ENCODE measurements at regions not wholly inside any gene's neighbourhood (a gene's known extent, or its start where the extent isn't known, plus 50 kb on each side); places are given as distances from the start of the nearest gene placed in this dataset.

GRCh38 chr12:41836416-41836815 is 308.3 kb downstream of the GXYLT1 start:
- TF ChIP-seq REST (IDR thresholded peaks at IDR 0.05; ENCODE audit: low read depth) (no peak), CREB1 (IDR thresholded peaks at IDR 0.05; ENCODE audit: low read depth) (no peak), TCF12 (IDR thresholded peaks at IDR 0.05; ENCODE audit: low read depth) (no peak), TEAD4 (IDR thresholded peaks at IDR 0.05) (no peak), ZBTB7A (IDR thresholded peaks at IDR 0.05; ENCODE audit: low read depth) (no peak), YY1 (IDR thresholded peaks at IDR 0.05; ENCODE audit: low read depth) (no peak), EP300 (IDR thresholded peaks at IDR 0.05; ENCODE audit: borderline replicate concordance) (no peak), MAX (IDR thresholded peaks at IDR 0.05) (no peak), TAF1 (IDR thresholded peaks at IDR 0.05; ENCODE audit: low read depth) (no peak), RAD21 (IDR thresholded peaks at IDR 0.05; ENCODE audit: low read depth) (no peak), EGR1 (IDR thresholded peaks at IDR 0.05) (no peak), NFIC (IDR thresholded peaks at IDR 0.05) (no peak), CEBPB (IDR thresholded peaks at IDR 0.05) (no peak), USF1 (IDR thresholded peaks at IDR 0.05) (no peak), FOXM1 (IDR thresholded peaks at IDR 0.05; ENCODE audit: borderline replicate concordance, low read depth) (no peak)

- TF ChIP-seq YY1 (IDR thresholded peaks at IDR 0.05; ENCODE audit: low read depth): no peak
These were observed 309.1 kb downstream of the GXYLT1 start for GRCh38 chr12:41835556-41835955.

GRCh38 chr12:41819948-41820347 is 324.7 kb downstream of the GXYLT1 start:
- TF ChIP-seq TCF12 (IDR thresholded peaks at IDR 0.05; ENCODE audit: low read depth) (no peak), YY1 (IDR thresholded peaks at IDR 0.05; ENCODE audit: low read depth) (no peak), CREB1 (IDR thresholded peaks at IDR 0.05; ENCODE audit: low read depth) (no peak), TAF1 (IDR thresholded peaks at IDR 0.05; ENCODE audit: low read depth) (no peak), MAX (IDR thresholded peaks at IDR 0.05) (no peak), NFIC (IDR thresholded peaks at IDR 0.05) (no peak), TEAD4 (IDR thresholded peaks at IDR 0.05) (no peak), RAD21 (IDR thresholded peaks at IDR 0.05; ENCODE audit: low read depth) (no peak), EGR1 (IDR thresholded peaks at IDR 0.05) (no peak), FOXM1 (IDR thresholded peaks at IDR 0.05; ENCODE audit: borderline replicate concordance, low read depth) (no peak), ZBTB7A (IDR thresholded peaks at IDR 0.05; ENCODE audit: low read depth) (no peak), USF1 (IDR thresholded peaks at IDR 0.05) (no peak), EP300 (IDR thresholded peaks at IDR 0.05; ENCODE audit: borderline replicate concordance) (no peak), REST (IDR thresholded peaks at IDR 0.05; ENCODE audit: low read depth) (no peak), CEBPB (IDR thresholded peaks at IDR 0.05) (no peak)

GRCh38 chr12:41804026-41804425 is 340.6 kb downstream of the GXYLT1 start:
- no peak for TF ChIP-seq TAF1 (IDR thresholded peaks at IDR 0.05; ENCODE audit: low read depth)
- TF ChIP-seq YY1 (IDR thresholded peaks at IDR 0.05; ENCODE audit: low read depth): no peak
- TF ChIP-seq FOXM1 (IDR thresholded peaks at IDR 0.05; ENCODE audit: borderline replicate concordance, low read depth): no peak
- TF ChIP-seq EGR1 (IDR thresholded peaks at IDR 0.05): no peak
- TF ChIP-seq REST (IDR thresholded peaks at IDR 0.05; ENCODE audit: low read depth): no peak
- no peak for TF ChIP-seq TCF12 (IDR thresholded peaks at IDR 0.05; ENCODE audit: low read depth)
- no peak for TF ChIP-seq ZBTB7A (IDR thresholded peaks at IDR 0.05; ENCODE audit: low read depth)
- no peak for TF ChIP-seq EP300 (IDR thresholded peaks at IDR 0.05; ENCODE audit: borderline replicate concordance)
- TF ChIP-seq USF1 (IDR thresholded peaks at IDR 0.05): no peak
- TF ChIP-seq TEAD4 (IDR thresholded peaks at IDR 0.05): no peak
- no peak for TF ChIP-seq MAX (IDR thresholded peaks at IDR 0.05)
- TF ChIP-seq NFIC (IDR thresholded peaks at IDR 0.05): no peak
- TF ChIP-seq RAD21 (IDR thresholded peaks at IDR 0.05; ENCODE audit: low read depth): no peak
- no peak for TF ChIP-seq CREB1 (IDR thresholded peaks at IDR 0.05; ENCODE audit: low read depth)
- no peak for TF ChIP-seq CEBPB (IDR thresholded peaks at IDR 0.05)

Data from Ishikawa (cell line).